ENCODE measurements at regions not wholly inside any gene's neighbourhood (a gene's known extent, or its start where the extent isn't known, plus 50 kb on each side); places are given as distances from the start of the nearest gene placed in this dataset.

GRCh38 chr5:28174691-28175090 is 1136.3 kb upstream of the CDH9 start:
- no peak for TF ChIP-seq CTCF (IDR thresholded peaks at IDR 0.05; ENCODE audit: extremely low read depth, low read depth, low read length)
- no peaks in the 10 kb centered on the region for H3K27me3 ChIP-seq (ENCODE audit: insufficient read depth, low read length)
- no peaks in the 10 kb centered on the region for H3K9me3 ChIP-seq (ENCODE audit: low read depth, low read length)
- no peaks in the 10 kb centered on the region for H3K36me3 ChIP-seq (ENCODE audit: insufficient read depth, low read length)
- no peak overlapping the region for H2AFZ ChIP-seq (ENCODE audit: low read length)
- H3K27ac ChIP-seq (ENCODE audit: low read depth, low read length) = no peak overlapping the region
- no peak overlapping the region for H3K4me3 ChIP-seq (ENCODE audit: insufficient read depth, low read length)
- DNase-seq (ENCODE audit: insufficient read length, low spot score, missing footprints) = no peak
- H3K79me2 ChIP-seq (ENCODE audit: insufficient read depth, low read length) = no peaks in the 10 kb centered on the region
- no peaks in the 10 kb centered on the region for H3K4me1 ChIP-seq (ENCODE audit: insufficient read depth, low read length)
- no peak overlapping the region for H3K4me2 ChIP-seq (ENCODE audit: insufficient read depth, low read length)
- H4K20me1 ChIP-seq (ENCODE audit: insufficient read depth, low read length) = no peaks in the 10 kb centered on the region

GRCh38 chr5:28165096-28165495 is 1126.7 kb upstream of the CDH9 start:
- Histone ChIP-seq H3K36me3 (ENCODE audit: insufficient read depth, low read length) (no peaks in the 10 kb centered on the region), H3K4me1 (ENCODE audit: insufficient read depth, low read length) (no peaks in the 10 kb centered on the region), H3K79me2 (ENCODE audit: insufficient read depth, low read length) (no peaks in the 10 kb centered on the region), H3K27ac (ENCODE audit: low read depth, low read length) (no peak overlapping the region), H3K9me3 (ENCODE audit: low read depth, low read length) (no peaks in the 10 kb centered on the region), H3K4me2 (ENCODE audit: insufficient read depth, low read length) (no peak overlapping the region), H2AFZ (ENCODE audit: low read length) (no peak overlapping the region), H3K4me3 (ENCODE audit: insufficient read depth, low read length) (no peak overlapping the region), H3K27me3 (ENCODE audit: insufficient read depth, low read length) (no peaks in the 10 kb centered on the region), H4K20me1 (ENCODE audit: insufficient read depth, low read length) (no peaks in the 10 kb centered on the region)
- peak; percentile 34 for DNase-seq (ENCODE audit: insufficient read length, low spot score, missing footprints)
- no peak for TF ChIP-seq CTCF (IDR thresholded peaks at IDR 0.05; ENCODE audit: extremely low read depth, low read depth, low read length)

GRCh38 chr5:28164568-28164967 is 1126.2 kb upstream of the CDH9 start:
- Histone ChIP-seq H3K27me3 (ENCODE audit: insufficient read depth, low read length) (no peaks in the 10 kb centered on the region), H3K79me2 (ENCODE audit: insufficient read depth, low read length) (no peaks in the 10 kb centered on the region), H3K4me3 (ENCODE audit: insufficient read depth, low read length) (no peak overlapping the region), H3K4me2 (ENCODE audit: insufficient read depth, low read length) (no peak overlapping the region), H4K20me1 (ENCODE audit: insufficient read depth, low read length) (no peaks in the 10 kb centered on the region), H3K4me1 (ENCODE audit: insufficient read depth, low read length) (no peaks in the 10 kb centered on the region), H2AFZ (ENCODE audit: low read length) (no peak overlapping the region), H3K36me3 (ENCODE audit: insufficient read depth, low read length) (no peaks in the 10 kb centered on the region), H3K27ac (ENCODE audit: low read depth, low read length) (no peak overlapping the region), H3K9me3 (ENCODE audit: low read depth, low read length) (peaks cover 2% of the 10 kb centered on the region)
- TF ChIP-seq CTCF (IDR thresholded peaks at IDR 0.05; ENCODE audit: extremely low read depth, low read depth, low read length) = no peak
- DNase-seq (ENCODE audit: insufficient read length, low spot score, missing footprints) = peak; percentile 52

GRCh38 chr5:28156981-28157380 is 1118.6 kb upstream of the CDH9 start:
- H3K36me3 ChIP-seq (ENCODE audit: insufficient read depth, low read length) = no peaks in the 10 kb centered on the region
- no peak overlapping the region for H2AFZ ChIP-seq (ENCODE audit: low read length)
- no peak overlapping the region for H3K4me2 ChIP-seq (ENCODE audit: insufficient read depth, low read length)
- H4K20me1 ChIP-seq (ENCODE audit: insufficient read depth, low read length) = no peaks in the 10 kb centered on the region
- no peak for TF ChIP-seq CTCF (IDR thresholded peaks at IDR 0.05; ENCODE audit: extremely low read depth, low read depth, low read length)
- DNase-seq (ENCODE audit: insufficient read length, low spot score, missing footprints) = no peak
- no peaks in the 10 kb centered on the region for H3K4me1 ChIP-seq (ENCODE audit: insufficient read depth, low read length)
- H3K4me3 ChIP-seq (ENCODE audit: insufficient read depth, low read length) = no peak overlapping the region
- no peaks in the 10 kb centered on the region for H3K79me2 ChIP-seq (ENCODE audit: insufficient read depth, low read length)
- no peaks in the 10 kb centered on the region for H3K27me3 ChIP-seq (ENCODE audit: insufficient read depth, low read length)
- H3K9me3 ChIP-seq (ENCODE audit: low read depth, low read length) = peaks cover 2% of the 10 kb centered on the region
- no peak overlapping the region for H3K27ac ChIP-seq (ENCODE audit: low read depth, low read length)

Measured in osteoblast (primary cell).